GM19043 (cell line): ENCODE measurements at regions not wholly inside any gene's neighbourhood (a gene's known extent, or its start where the extent isn't known, plus 50 kb on each side); places are given as distances from the start of the nearest gene placed in this dataset.

Experiments used
- ATAC-seq: cut with Tn5 transposase; IDR thresholded peaks from one replicate; pipeline ENCODE4 v1.9.1; 2021; ENCODE audit warnings: low read depth; ENCODE audit not compliant: unreplicated experiment

- no peak for ATAC-seq
Measured at GRCh38 chr4:155564880-155565279, 101.8 kb upstream of the GUCY1A1 start.

GRCh38 chr4:155564086-155564485, 102.6 kb upstream of the GUCY1A1 start:
- ATAC-seq = no peak

GRCh38 chr4:155559915-155560314, 106.7 kb upstream of the GUCY1A1 start:
- ATAC-seq = no peak

GRCh38 chr4:155552180-155552579, 114.5 kb upstream of the GUCY1A1 start:
- no peak for ATAC-seq

GRCh38 chr4:155548173-155548572, 118.5 kb upstream of the GUCY1A1 start:
- ATAC-seq = no peak

- no peak for ATAC-seq
Measured at GRCh38 chr4:155546451-155546850, 120.2 kb upstream of the GUCY1A1 start.

GRCh38 chr4:155545456-155545855, 121.2 kb upstream of the GUCY1A1 start:
- ATAC-seq = no peak

GRCh38 chr4:155544547-155544946, 122.1 kb upstream of the GUCY1A1 start:
- ATAC-seq = no peak

- ATAC-seq = peak; percentile 72
Measured at GRCh38 chr4:155543126-155543765, 123.4 kb upstream of the GUCY1A1 start.

- ATAC-seq = no peak
Measured at GRCh38 chr4:155542415-155542814, 124.2 kb upstream of the GUCY1A1 start.

GRCh38 chr4:155541716-155542115, 124.9 kb upstream of the GUCY1A1 start:
- no peak for ATAC-seq

- ATAC-seq = no peak
Measured at GRCh38 chr4:155540698-155541097, 126.0 kb upstream of the GUCY1A1 start.

GRCh38 chr4:155539746-155540145, 126.9 kb upstream of the GUCY1A1 start:
- no peak for ATAC-seq

- ATAC-seq = no peak
Measured at GRCh38 chr4:155535802-155536454, 130.7 kb upstream of the GUCY1A1 start.

- ATAC-seq = no peak
Measured at GRCh38 chr4:155532373-155533085, 134.1 kb upstream of the GUCY1A1 start.

- ATAC-seq = no peak
Measured at GRCh38 chr4:155530857-155531256, 135.8 kb upstream of the GUCY1A1 start.

GRCh38 chr4:155530290-155530689, 136.4 kb upstream of the GUCY1A1 start:
- ATAC-seq = no peak

- no peak for ATAC-seq
Measured at GRCh38 chr4:155529716-155530115, 136.9 kb upstream of the GUCY1A1 start.

GRCh38 chr4:155529272-155529671, 137.4 kb upstream of the GUCY1A1 start:
- no peak for ATAC-seq

- no peak for ATAC-seq
Measured at GRCh38 chr4:155526452-155527169, 140.0 kb upstream of the GUCY1A1 start.

GRCh38 chr4:155524926-155525455, 141.7 kb upstream of the GUCY1A1 start:
- ATAC-seq = no peak
